ENCODE measurements at regions not wholly inside any gene's neighbourhood (a gene's known extent, or its start where the extent isn't known, plus 50 kb on each side); places are given as distances from the start of the nearest gene placed in this dataset.

- no peak overlapping the region for H3K4me3 ChIP-seq (ENCODE audit: low read depth in 1 of 2, low read length in 2 of 2)
- no peak overlapping the region for H3K27ac ChIP-seq (ENCODE audit: low read depth, low read length)
- H3K27me3 ChIP-seq (ENCODE audit: control insufficient read depth in 1 of 2, insufficient read depth in 2 of 2, low read length in 2 of 2) = no peaks in the 10 kb centered on the region
- peaks cover 10% of the 10 kb centered on the region for H3K4me1 ChIP-seq (ENCODE audit: insufficient read depth, low read length)
- H3K36me3 ChIP-seq (ENCODE audit: insufficient read depth, low read length) = no peaks in the 10 kb centered on the region
- H3K9me3 ChIP-seq (ENCODE audit: low read length) = no peaks in the 10 kb centered on the region
- H3K9ac ChIP-seq (ENCODE audit: low read length) = no peak overlapping the region
Observed at GRCh38 chr1:60137406-60137805, 63.8 kb upstream of the C1orf87 start.

GRCh38 chr1:60136395-60136794 lies 62.8 kb upstream of the C1orf87 start:
- Histone ChIP-seq H3K9ac (ENCODE audit: low read length) (no peak overlapping the region), H3K4me1 (ENCODE audit: insufficient read depth, low read length) (peaks cover 10% of the 10 kb centered on the region), H3K4me3 (ENCODE audit: low read depth in 1 of 2, low read length in 2 of 2) (no peak overlapping the region), H3K27me3 (ENCODE audit: control insufficient read depth in 1 of 2, insufficient read depth in 2 of 2, low read length in 2 of 2) (no peaks in the 10 kb centered on the region), H3K27ac (ENCODE audit: low read depth, low read length) (no peak overlapping the region), H3K9me3 (ENCODE audit: low read length) (no peaks in the 10 kb centered on the region), H3K36me3 (ENCODE audit: insufficient read depth, low read length) (no peaks in the 10 kb centered on the region)

- Histone ChIP-seq H3K9me3 (ENCODE audit: low read length) (no peaks in the 10 kb centered on the region), H3K4me3 (ENCODE audit: low read depth in 1 of 2, low read length in 2 of 2) (no peak overlapping the region), H3K36me3 (ENCODE audit: insufficient read depth, low read length) (no peaks in the 10 kb centered on the region), H3K4me1 (ENCODE audit: insufficient read depth, low read length) (peaks cover 10% of the 10 kb centered on the region), H3K9ac (ENCODE audit: low read length) (no peak overlapping the region), H3K27me3 (ENCODE audit: control insufficient read depth in 1 of 2, insufficient read depth in 2 of 2, low read length in 2 of 2) (no peaks in the 10 kb centered on the region), H3K27ac (ENCODE audit: low read depth, low read length) (no peak overlapping the region)
Observed at GRCh38 chr1:60134716-60135115, 61.1 kb upstream of the C1orf87 start.

GRCh38 chr1:60133848-60134247 lies 60.3 kb upstream of the C1orf87 start:
- Histone ChIP-seq H3K4me1 (ENCODE audit: insufficient read depth, low read length) (peaks cover 10% of the 10 kb centered on the region), H3K27me3 (ENCODE audit: control insufficient read depth in 1 of 2, insufficient read depth in 2 of 2, low read length in 2 of 2) (no peaks in the 10 kb centered on the region), H3K27ac (ENCODE audit: low read depth, low read length) (no peak overlapping the region), H3K36me3 (ENCODE audit: insufficient read depth, low read length) (no peaks in the 10 kb centered on the region), H3K4me3 (ENCODE audit: low read depth in 1 of 2, low read length in 2 of 2) (no peak overlapping the region), H3K9ac (ENCODE audit: low read length) (no peak overlapping the region), H3K9me3 (ENCODE audit: low read length) (no peaks in the 10 kb centered on the region)

- H3K4me3 ChIP-seq (ENCODE audit: low read depth in 1 of 2, low read length in 2 of 2) = no peak overlapping the region
- peaks cover 10% of the 10 kb centered on the region for H3K4me1 ChIP-seq (ENCODE audit: insufficient read depth, low read length)
- no peaks in the 10 kb centered on the region for H3K36me3 ChIP-seq (ENCODE audit: insufficient read depth, low read length)
- no peak overlapping the region for H3K9ac ChIP-seq (ENCODE audit: low read length)
- H3K27ac ChIP-seq (ENCODE audit: low read depth, low read length) = no peak overlapping the region
- H3K27me3 ChIP-seq (ENCODE audit: control insufficient read depth in 1 of 2, insufficient read depth in 2 of 2, low read length in 2 of 2) = no peaks in the 10 kb centered on the region
- H3K9me3 ChIP-seq (ENCODE audit: low read length) = no peaks in the 10 kb centered on the region
Observed at GRCh38 chr1:60133000-60133673, 59.6 kb upstream of the C1orf87 start.

GRCh38 chr1:60132108-60132507 lies 58.5 kb upstream of the C1orf87 start:
- no peak overlapping the region for H3K4me3 ChIP-seq (ENCODE audit: low read depth in 1 of 2, low read length in 2 of 2)
- H3K9ac ChIP-seq (ENCODE audit: low read length) = no peak overlapping the region
- H3K27me3 ChIP-seq (ENCODE audit: control insufficient read depth in 1 of 2, insufficient read depth in 2 of 2, low read length in 2 of 2) = no peaks in the 10 kb centered on the region
- H3K9me3 ChIP-seq (ENCODE audit: low read length) = no peaks in the 10 kb centered on the region
- peaks cover 10% of the 10 kb centered on the region for H3K4me1 ChIP-seq (ENCODE audit: insufficient read depth, low read length)
- no peak overlapping the region for H3K27ac ChIP-seq (ENCODE audit: low read depth, low read length)
- no peaks in the 10 kb centered on the region for H3K36me3 ChIP-seq (ENCODE audit: insufficient read depth, low read length)

GRCh38 chr1:60130703-60131102 lies 57.1 kb upstream of the C1orf87 start:
- H3K9me3 ChIP-seq (ENCODE audit: low read length) = no peaks in the 10 kb centered on the region
- peaks cover 10% of the 10 kb centered on the region for H3K4me1 ChIP-seq (ENCODE audit: insufficient read depth, low read length)
- H3K4me3 ChIP-seq (ENCODE audit: low read depth in 1 of 2, low read length in 2 of 2) = no peak overlapping the region
- no peak overlapping the region for H3K9ac ChIP-seq (ENCODE audit: low read length)
- H3K36me3 ChIP-seq (ENCODE audit: insufficient read depth, low read length) = no peaks in the 10 kb centered on the region
- no peaks in the 10 kb centered on the region for H3K27me3 ChIP-seq (ENCODE audit: control insufficient read depth in 1 of 2, insufficient read depth in 2 of 2, low read length in 2 of 2)
- no peak overlapping the region for H3K27ac ChIP-seq (ENCODE audit: low read depth, low read length)

GRCh38 chr1:60129911-60130310 lies 56.3 kb upstream of the C1orf87 start:
- Histone ChIP-seq H3K4me3 (ENCODE audit: low read depth in 1 of 2, low read length in 2 of 2) (no peak overlapping the region), H3K27me3 (ENCODE audit: control insufficient read depth in 1 of 2, insufficient read depth in 2 of 2, low read length in 2 of 2) (no peaks in the 10 kb centered on the region), H3K36me3 (ENCODE audit: insufficient read depth, low read length) (no peaks in the 10 kb centered on the region), H3K27ac (ENCODE audit: low read depth, low read length) (no peak overlapping the region), H3K4me1 (ENCODE audit: insufficient read depth, low read length) (peaks cover 10% of the 10 kb centered on the region), H3K9me3 (ENCODE audit: low read length) (no peaks in the 10 kb centered on the region), H3K9ac (ENCODE audit: low read length) (no peak overlapping the region)

- H3K9me3 ChIP-seq (ENCODE audit: low read length) = no peaks in the 10 kb centered on the region
- H3K4me3 ChIP-seq (ENCODE audit: low read depth in 1 of 2, low read length in 2 of 2) = no peak overlapping the region
- H3K4me1 ChIP-seq (ENCODE audit: insufficient read depth, low read length) = no peaks in the 10 kb centered on the region
- H3K9ac ChIP-seq (ENCODE audit: low read length) = no peak overlapping the region
- H3K27ac ChIP-seq (ENCODE audit: low read depth, low read length) = no peak overlapping the region
- H3K36me3 ChIP-seq (ENCODE audit: insufficient read depth, low read length) = no peaks in the 10 kb centered on the region
- H3K27me3 ChIP-seq (ENCODE audit: control insufficient read depth in 1 of 2, insufficient read depth in 2 of 2, low read length in 2 of 2) = no peaks in the 10 kb centered on the region
Observed at GRCh38 chr1:60126723-60127122, 53.2 kb upstream of the C1orf87 start.
